H9 (cell line): ENCODE measurements at regions not wholly inside any gene's neighbourhood (a gene's known extent, or its start where the extent isn't known, plus 50 kb on each side); places are given as distances from the start of the nearest gene placed in this dataset.

ENCODE experiments used
- DNase-seq: peaks from one replicate; pipeline ENCODE4 v3.0.0-alpha.2; 2017
- H2AFZ ChIP-seq: one replicate; pipeline ENCODE4 v1.6.1; 2013; ENCODE audit warnings: mild to moderate bottlenecking, low read length, control low read depth, moderate library complexity
- H2AK5ac ChIP-seq: 2 replicates; pipeline ENCODE4 v1.6.1; 2013; ENCODE audit warnings: low read length, control low read depth, mixed read lengths; ENCODE audit not compliant: insufficient read length
- H2BK120ac ChIP-seq: one replicate; pipeline ENCODE4 v1.6.1; 2013; ENCODE audit warnings: low read depth, mild to moderate bottlenecking, low read length, control low read depth, inconsistent platforms; ENCODE audit not compliant: poor library complexity, severe bottlenecking
- H2BK12ac ChIP-seq: 2 replicates; pipeline ENCODE4 v1.6.1; 2013; ENCODE audit warnings: low read length, control low read depth, mixed read lengths, low read depth; ENCODE audit not compliant: insufficient read length
- H2BK15ac ChIP-seq: 2 replicates; pipeline ENCODE4 v1.6.1; 2013; ENCODE audit warnings: low read depth, low read length, control low read depth
- H2BK20ac ChIP-seq: one replicate; pipeline ENCODE4 v1.6.1; 2013; ENCODE audit warnings: low read depth, mild to moderate bottlenecking, low read length, control low read depth, inconsistent platforms; ENCODE audit not compliant: poor library complexity, severe bottlenecking
- H2BK5ac ChIP-seq: 2 replicates; pipeline ENCODE4 v1.6.1; 2013; ENCODE audit warnings: low read length, control low read depth, mixed read lengths; ENCODE audit not compliant: insufficient read length
- H3K14ac ChIP-seq: 2 replicates; pipeline ENCODE4 v1.6.1; 2013; ENCODE audit warnings: low read length, control low read depth; ENCODE audit not compliant: insufficient read depth
- H3K18ac ChIP-seq: 2 replicates; pipeline ENCODE4 v1.6.1; 2013; ENCODE audit warnings: low read depth, mild to moderate bottlenecking, mixed read lengths, low read length, control low read depth; ENCODE audit not compliant: insufficient read length
- H3K23ac ChIP-seq: 2 replicates; pipeline ENCODE4 v1.6.1; 2013; ENCODE audit warnings: low read length, control low read depth, mixed read lengths, low read depth; ENCODE audit not compliant: insufficient read length
- H3K23me2 ChIP-seq: 2 replicates; pipeline ENCODE4 v1.6.1; 2013; ENCODE audit warnings: low read depth, mild to moderate bottlenecking, mixed read lengths, low read length, control low read depth; ENCODE audit not compliant: insufficient read length, poor library complexity, severe bottlenecking
- H3K27ac ChIP-seq: 2 replicates; pipeline ENCODE4 v1.5.1; 2013; ENCODE audit warnings: low read length, control low read depth, mixed read lengths, low read depth; ENCODE audit not compliant: insufficient read length
- H3K27me3 ChIP-seq: 2 replicates; pipeline ENCODE4 v1.6.1; 2013; ENCODE audit warnings: low read length, control low read depth, inconsistent platforms; ENCODE audit not compliant: insufficient read depth
- H3K4ac ChIP-seq: 2 replicates; pipeline ENCODE4 v1.6.1; 2013; ENCODE audit warnings: low read depth, mild to moderate bottlenecking, control low read depth, inconsistent platforms, low read length, moderate library complexity
- H3K4me1 ChIP-seq: 2 replicates; pipeline ENCODE4 v1.6.1; 2013; ENCODE audit warnings: low read length, control low read depth, inconsistent platforms; ENCODE audit not compliant: insufficient read depth
- H3K4me2 ChIP-seq: 2 replicates; pipeline ENCODE4 v1.6.1; 2013; ENCODE audit warnings: low read length, control low read depth, mixed read lengths; ENCODE audit not compliant: insufficient read length, insufficient read depth
- H3K56ac ChIP-seq: 2 replicates; pipeline ENCODE4 v1.6.1; 2013; ENCODE audit warnings: low read depth, mild to moderate bottlenecking, mixed read lengths, low read length, control low read depth; ENCODE audit not compliant: insufficient read length
- H3K79me1 ChIP-seq: 2 replicates; pipeline ENCODE4 v1.6.1; 2013; ENCODE audit warnings: low read depth, mild to moderate bottlenecking, moderate library complexity, low read length, control low read depth, inconsistent platforms; ENCODE audit not compliant: insufficient read depth, poor library complexity, severe bottlenecking
- H3K79me2 ChIP-seq: 2 replicates; pipeline ENCODE4 v1.6.1; 2013; ENCODE audit warnings: low read length, control low read depth, inconsistent platforms; ENCODE audit not compliant: insufficient read depth
- H3K9ac ChIP-seq: 2 replicates; pipeline ENCODE4 v1.6.1; 2013; ENCODE audit warnings: low read length, control low read depth, mixed read lengths; ENCODE audit not compliant: insufficient read length; ENCODE audit errors: extremely low read depth
- H3K9me3 ChIP-seq: one replicate; pipeline ENCODE4 v1.6.1; 2013; ENCODE audit warnings: low read depth, low read length, inconsistent platforms; ENCODE audit not compliant: control insufficient read depth
- H3T11ph ChIP-seq: one replicate; pipeline ENCODE4 v1.6.1; 2013; ENCODE audit warnings: mild to moderate bottlenecking, low read length, control low read depth, inconsistent platforms
- H4K20me1 ChIP-seq: one replicate; pipeline ENCODE4 v1.6.1; 2013; ENCODE audit not compliant: control insufficient read depth, insufficient read length, insufficient read depth
- H4K5ac ChIP-seq: 2 replicates; pipeline ENCODE4 v1.6.1; 2013; ENCODE audit warnings: low read depth, mild to moderate bottlenecking, mixed read lengths, low read length, control low read depth; ENCODE audit not compliant: insufficient read length
- H4K8ac ChIP-seq: replicated peaks from 2 replicates; pipeline ENCODE4 v1.6.1; 2013; ENCODE audit warnings: low read length, control low read depth, mixed read lengths, low read depth; ENCODE audit not compliant: insufficient read length
- H4K91ac ChIP-seq: 2 replicates; pipeline ENCODE4 v1.6.1; 2013; ENCODE audit warnings: low read depth, mild to moderate bottlenecking, moderate library complexity, mixed read lengths, low read length, control low read depth; ENCODE audit not compliant: insufficient read length
- H3K27ac Mint-ChIP-seq, 3 experiments: 2 replicates in 2 of 3; 3 replicates in 1 of 3; pipeline ENCODE4 v1.8.0; 2020 to 2021; ENCODE audit warnings: mixed read lengths in 3 of 3, mild to moderate bottlenecking in 1 of 3, moderate library complexity in 1 of 3
- H3K27me3 Mint-ChIP-seq: 2 replicates; pipeline ENCODE4 v1.8.0; 2021; ENCODE audit warnings: low read depth, mild to moderate bottlenecking, moderate library complexity, mixed read lengths
- H3K36me3 Mint-ChIP-seq, 3 experiments: 2 replicates in 2 of 3; 3 replicates in 1 of 3; pipeline ENCODE4 v1.8.0; 2020 to 2021; ENCODE audit warnings: low read depth in 3 of 3, mixed read lengths in 3 of 3; ENCODE audit not compliant: insufficient read depth in 1 of 3
- H3K4me1 Mint-ChIP-seq, 2 experiments: 2 replicates each; pipeline ENCODE4 v1.8.0; 2020; ENCODE audit warnings: mixed read lengths in 2 of 2
- H3K4me3 Mint-ChIP-seq, 2 experiments: 2 replicates in 1 of 2; 3 replicates in 1 of 2; pipeline ENCODE4 v1.8.0; 2020 to 2021; ENCODE audit warnings: mild to moderate bottlenecking in 2 of 2, mixed read lengths in 2 of 2, moderate library complexity in 1 of 2
- H3K9me3 Mint-ChIP-seq, 2 experiments: 2 replicates in 1 of 2; 3 replicates in 1 of 2; pipeline ENCODE4 v1.8.0; 2020; ENCODE audit warnings: mild to moderate bottlenecking in 2 of 2, mixed read lengths in 2 of 2, moderate library complexity in 1 of 2
- CTCF ChIP-seq: fragments of 200-600 bp; sonication (generic); conservative IDR thresholded peaks from 3 replicates; pipeline ENCODE4 v1.8.0; 2021; ENCODE audit warnings: antibody characterized with exemption, mild to moderate bottlenecking
- WGBS: extraction: QIAGEN DNeasy Blood & Tissue Kit; methylation state at CpG from one replicate; pipeline ENCODE4 v1.1.7; 2013; ENCODE audit warnings: missing lambda C conversion rate, low lambda C conversion rate, mixed read lengths; ENCODE audit not compliant: insufficient read length; ENCODE audit errors: extremely low coverage; 5-methylcytosine and 5-hydroxymethylcytosine counted together

GRCh38 chr10:28906415-28906814, 229.1 kb downstream of the BAMBI start:
- WGBS = no CpG with 5 or more reads among the region's 4 CpGs
- Histone ChIP-seq H3K23me2 (no peaks in the 10 kb centered on the region), H3K18ac (no peak overlapping the region), H3T11ph (no peak overlapping the region), H3K9me3 (peaks cover 3% of the 10 kb centered on the region), H4K5ac (no peak overlapping the region), H3K4me2 (no peak overlapping the region), H2BK15ac (no peak overlapping the region), H3K14ac (no peak overlapping the region), H2BK120ac (no peak overlapping the region), H3K4ac (no peak overlapping the region), H2AK5ac (no peak overlapping the region), H2BK12ac (no peak overlapping the region), H3K56ac (no peak overlapping the region), H2BK20ac (no peak overlapping the region), H4K91ac (no peak overlapping the region), H3K23ac (no peak overlapping the region), H4K8ac (no peak overlapping the region), H4K20me1 (no peaks in the 10 kb centered on the region), H2AFZ (no peak overlapping the region), H3K9ac (no peak overlapping the region), H3K27ac (no peak overlapping the region), H3K79me2 (no peaks in the 10 kb centered on the region), H3K4me1 (no peaks in the 10 kb centered on the region), H3K27me3 (no peaks in the 10 kb centered on the region), H2BK5ac (no peak overlapping the region), H3K79me1 (no peaks in the 10 kb centered on the region)
- Mint-ChIP-seq H3K27ac (no peak overlapping the region), H3K9me3 (peaks cover under 1 to 1% of the 10 kb centered on the region in 2 experiments), H3K27me3 (peaks cover 1% of the 10 kb centered on the region), H3K36me3 (peaks cover under 1 to 2% (median under 1%) of the 10 kb centered on the region in 3 experiments; a peak in 2 of 7 replicates), H3K4me1 (no peaks in the 10 kb centered on the region; a peak in 1 of 4 replicates), H3K4me3 (no peak overlapping the region)
- no peak for TF ChIP-seq CTCF
- no peak for DNase-seq
